ENCODE measurements at regions not wholly inside any gene's neighbourhood (a gene's known extent, or its start where the extent isn't known, plus 50 kb on each side); places are given as distances from the start of the nearest gene placed in this dataset.

GRCh38 chr7:17624379-17624778, 315.9 kb downstream of the SNX13 start:
- TF ChIP-seq CTCF (IDR thresholded peaks at IDR 0.05; ENCODE audit: low read depth, low read length) = no peak
- H3K9me3 ChIP-seq = no peaks in the 10 kb centered on the region
- no peak for DNase-seq
- no peaks in the 10 kb centered on the region for H3K27me3 ChIP-seq
- peaks cover 22% of the 10 kb centered on the region for H3K4me1 ChIP-seq
- H3K4me3 ChIP-seq (ENCODE audit: low read depth, low read length) = no peak overlapping the region
- H3K36me3 ChIP-seq = no peaks in the 10 kb centered on the region

- no peaks in the 10 kb centered on the region for H3K9me3 ChIP-seq
- TF ChIP-seq CTCF (IDR thresholded peaks at IDR 0.05; ENCODE audit: low read depth, low read length) = no peak
- no peaks in the 10 kb centered on the region for H3K36me3 ChIP-seq
- H3K4me3 ChIP-seq (ENCODE audit: low read depth, low read length) = no peak overlapping the region
- H3K27me3 ChIP-seq = no peaks in the 10 kb centered on the region
- peaks cover 22% of the 10 kb centered on the region for H3K4me1 ChIP-seq
- DNase-seq = no peak
Observed at GRCh38 chr7:17625043-17625442, 315.3 kb downstream of the SNX13 start.

GRCh38 chr7:17626235-17626634, 314.1 kb downstream of the SNX13 start:
- peaks cover 22% of the 10 kb centered on the region for H3K4me1 ChIP-seq
- H3K27me3 ChIP-seq = no peaks in the 10 kb centered on the region
- no peak for TF ChIP-seq CTCF (IDR thresholded peaks at IDR 0.05; ENCODE audit: low read depth, low read length)
- DNase-seq = peak; percentile 67
- H3K36me3 ChIP-seq = no peaks in the 10 kb centered on the region
- no peaks in the 10 kb centered on the region for H3K9me3 ChIP-seq
- no peak overlapping the region for H3K4me3 ChIP-seq (ENCODE audit: low read depth, low read length)

GRCh38 chr7:17631061-17631460, 309.2 kb downstream of the SNX13 start:
- H3K4me1 ChIP-seq = peaks cover 5% of the 10 kb centered on the region; the same call in 1 of the 2 replicates
- no peak for TF ChIP-seq CTCF (IDR thresholded peaks at IDR 0.05; ENCODE audit: low read depth, low read length)
- H3K36me3 ChIP-seq = no peaks in the 10 kb centered on the region
- H3K9me3 ChIP-seq = no peaks in the 10 kb centered on the region
- H3K27me3 ChIP-seq = no peaks in the 10 kb centered on the region
- DNase-seq = no peak
- H3K4me3 ChIP-seq (ENCODE audit: low read depth, low read length) = no peak overlapping the region

- no peaks in the 10 kb centered on the region for H3K4me1 ChIP-seq
- H3K4me3 ChIP-seq (ENCODE audit: low read depth, low read length) = no peak overlapping the region
- no peaks in the 10 kb centered on the region for H3K36me3 ChIP-seq
- no peak for DNase-seq
- H3K27me3 ChIP-seq = no peaks in the 10 kb centered on the region
- H3K9me3 ChIP-seq = no peaks in the 10 kb centered on the region
- no peak for TF ChIP-seq CTCF (IDR thresholded peaks at IDR 0.05; ENCODE audit: low read depth, low read length)
Observed at GRCh38 chr7:17632384-17632783, 307.9 kb downstream of the SNX13 start.

- no peaks in the 10 kb centered on the region for H3K27me3 ChIP-seq
- no peaks in the 10 kb centered on the region for H3K9me3 ChIP-seq
- H3K4me3 ChIP-seq (ENCODE audit: low read depth, low read length) = no peak overlapping the region
- H3K36me3 ChIP-seq = no peaks in the 10 kb centered on the region
- no peak for TF ChIP-seq CTCF (IDR thresholded peaks at IDR 0.05; ENCODE audit: low read depth, low read length)
- no peak for DNase-seq
- H3K4me1 ChIP-seq = no peaks in the 10 kb centered on the region
Observed at GRCh38 chr7:17633067-17633466, 307.2 kb downstream of the SNX13 start.
